Stimulated activated CD4-positive, alpha-beta T cell treated with anti-CD3 and anti-CD28 coated beads, Interleukin-4, amount 100 ng/mL, for 1 hour (primary cell): ENCODE measurements at regions not wholly inside any gene's neighbourhood (a gene's known extent, or its start where the extent isn't known, plus 50 kb on each side); places are given as distances from the start of the nearest gene placed in this dataset.

ENCODE experiments used
- DNase-seq: peaks from one replicate; pipeline ENCODE4 v3.0.0-alpha.2; 2020

- no peak for DNase-seq
Observed at GRCh38 chr19:30222992-30223865, 149.0 kb upstream of the ZNF536 start.

- no peak for DNase-seq
Observed at GRCh38 chr19:30223866-30224688, 148.1 kb upstream of the ZNF536 start.

DNA sequence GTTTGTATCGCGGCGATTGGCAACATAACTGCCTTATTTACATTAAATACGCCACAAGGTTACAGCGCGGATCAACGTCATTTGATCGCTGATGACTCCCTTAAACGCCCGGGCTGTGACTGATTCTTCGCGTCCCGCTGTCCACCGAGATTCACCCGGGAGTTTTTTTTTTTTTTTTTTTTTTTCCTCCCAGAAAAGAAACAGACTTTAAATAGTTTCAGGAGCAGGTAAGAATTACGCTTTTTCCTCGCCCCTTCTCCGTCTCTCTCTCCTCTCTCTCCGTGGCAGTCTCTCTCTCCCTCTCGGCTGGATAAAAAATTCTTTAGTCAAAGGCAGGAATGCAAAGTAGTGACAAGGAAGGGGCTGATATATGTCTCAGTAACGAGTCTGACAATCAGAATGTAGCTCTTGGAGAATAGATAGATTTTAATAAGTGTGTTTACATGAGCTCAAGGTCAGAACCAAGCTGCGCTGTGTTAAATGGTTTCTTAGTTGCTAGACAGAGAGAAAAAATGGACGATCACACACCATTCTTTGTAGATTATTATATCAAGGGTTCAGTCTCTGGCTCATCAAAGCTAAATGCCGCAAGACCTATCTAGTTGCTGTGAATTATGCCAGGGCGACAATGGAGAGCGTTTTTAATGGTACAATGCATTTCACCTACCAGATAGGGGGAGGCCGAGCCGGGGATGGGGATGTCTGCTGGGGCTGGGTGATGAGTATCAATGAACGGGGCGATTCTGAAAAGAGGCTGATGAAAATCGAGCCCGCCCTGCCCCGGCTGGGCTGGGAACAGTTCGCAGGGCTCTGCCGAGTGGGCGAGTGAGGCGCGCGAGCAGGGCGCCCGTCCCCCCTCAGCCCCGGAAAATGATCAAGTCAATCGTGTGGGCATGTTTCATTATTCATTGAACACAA lies 147.2 kb upstream of the ZNF536 start:
- DNase-seq = no peak

DNA sequence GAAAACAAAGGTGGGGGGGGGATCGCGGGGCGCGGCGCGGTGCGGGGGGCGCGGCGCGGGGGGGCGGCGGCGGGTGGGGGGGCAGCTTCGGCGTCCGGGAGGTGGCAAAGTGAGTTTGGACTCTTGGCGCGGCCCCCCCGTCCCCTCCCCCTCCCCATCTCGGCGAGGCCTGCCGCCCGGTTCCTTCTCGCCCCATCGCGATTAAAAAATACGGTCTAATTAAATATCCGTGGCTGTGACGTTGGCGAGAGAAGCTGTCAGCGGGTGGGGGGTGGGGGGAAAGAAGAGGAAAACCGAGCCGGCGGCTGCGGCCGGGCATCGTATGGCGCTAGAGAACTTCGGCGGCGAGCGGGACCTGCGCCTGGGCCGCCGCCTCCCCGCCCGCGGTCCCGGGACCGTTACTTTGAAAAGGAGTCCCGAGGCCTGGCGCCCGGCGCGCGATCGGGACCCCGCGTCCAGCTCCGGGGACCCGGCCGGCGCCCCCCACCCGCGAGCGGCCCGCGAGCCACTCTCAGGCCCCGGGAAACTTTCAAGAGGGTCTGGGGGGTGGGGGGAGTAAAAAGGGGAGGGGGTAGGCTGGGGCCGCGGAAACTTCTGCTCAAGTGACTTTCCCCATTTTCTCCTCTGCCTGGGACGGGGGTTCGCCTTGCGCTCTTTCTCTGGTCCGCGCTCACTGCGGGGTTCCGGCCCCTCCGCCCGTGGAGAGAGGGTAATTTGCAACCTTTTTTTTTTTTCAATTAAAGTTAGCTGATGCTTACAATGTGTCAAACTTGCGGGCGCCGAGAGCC lies 146.3 kb upstream of the ZNF536 start:
- no peak for DNase-seq

DNA sequence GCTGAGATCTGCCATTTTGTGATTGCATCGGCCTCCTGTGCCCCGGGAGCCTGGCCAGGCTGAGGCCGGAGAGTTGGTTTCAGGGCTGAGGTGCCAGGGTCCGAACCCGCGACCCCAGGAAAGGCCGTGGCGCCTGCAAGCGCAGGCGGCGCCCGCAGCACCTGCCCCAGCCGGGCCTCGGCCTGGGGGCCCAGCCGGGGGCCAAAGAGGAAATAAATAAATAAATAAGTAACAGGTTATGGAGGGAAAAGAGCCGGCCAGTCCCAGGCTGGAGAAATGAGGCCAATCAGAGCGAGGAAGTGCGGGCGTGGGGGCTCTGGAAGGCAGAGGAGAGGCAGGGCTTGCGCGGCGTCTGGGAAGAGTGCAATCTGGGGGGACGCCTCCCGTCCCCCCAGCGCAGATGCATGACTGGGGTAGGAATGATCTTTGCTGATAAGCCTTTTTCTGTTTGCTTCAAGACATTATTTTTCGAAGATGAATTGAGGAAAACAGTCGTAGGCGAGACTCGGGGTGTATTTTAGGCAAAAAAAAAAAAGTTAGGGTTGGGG lies 145.6 kb upstream of the ZNF536 start:
- DNase-seq = no peak

DNA sequence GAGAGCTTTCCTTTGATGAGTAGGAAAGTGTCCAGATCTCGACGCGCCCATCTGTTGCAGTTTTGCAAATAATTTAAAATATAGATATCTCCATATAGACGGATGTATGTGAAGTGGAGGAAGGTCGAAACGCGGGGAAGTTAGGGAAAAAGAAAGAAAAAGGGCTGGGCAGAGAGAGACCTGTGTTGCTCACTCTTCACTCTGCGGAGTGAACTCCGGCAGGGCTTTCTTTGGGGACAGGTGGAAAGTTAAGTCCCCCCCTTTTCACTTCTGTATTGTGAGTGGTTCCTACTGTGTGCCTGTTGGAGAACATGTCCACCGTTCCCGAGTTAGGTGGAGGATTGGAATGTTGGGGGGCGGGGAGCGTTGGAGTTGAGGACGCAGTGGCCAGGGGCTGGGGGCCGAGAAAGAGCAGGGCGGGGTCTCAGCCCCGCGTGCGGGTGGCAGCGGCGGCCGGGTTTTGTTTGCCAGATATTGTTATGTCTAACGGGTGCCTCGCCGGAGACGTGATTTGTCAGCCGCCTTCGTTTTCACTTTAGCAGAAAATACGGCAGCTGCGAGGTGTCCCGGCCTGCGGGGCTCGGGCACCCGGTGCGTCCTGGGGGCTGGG lies 145.1 kb upstream of the ZNF536 start:
- no peak for DNase-seq

DNA sequence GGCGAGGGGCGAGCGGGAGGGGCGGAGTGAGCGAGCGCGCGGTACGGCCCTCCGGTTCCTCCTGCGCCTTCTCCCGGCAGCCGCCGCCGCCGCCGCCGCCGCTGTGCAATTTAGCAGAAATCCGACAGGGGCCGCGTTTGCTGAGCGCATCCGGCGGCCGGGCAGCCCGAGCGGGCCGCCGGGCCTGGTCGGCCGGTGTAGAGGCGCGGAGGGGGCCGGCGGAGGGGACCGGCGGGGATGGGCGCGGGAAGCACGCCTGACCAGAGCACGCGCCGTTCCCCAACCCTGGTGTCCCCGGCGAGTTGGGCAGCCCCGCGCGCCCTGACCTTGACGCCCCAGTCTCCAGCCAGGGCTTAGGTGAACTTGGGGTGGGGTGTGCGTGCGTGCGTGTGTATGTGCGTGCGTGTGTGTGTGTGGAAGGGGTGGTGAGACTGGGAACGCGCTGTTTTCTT lies 144.5 kb upstream of the ZNF536 start:
- peak; percentile 54 for DNase-seq

DNA sequence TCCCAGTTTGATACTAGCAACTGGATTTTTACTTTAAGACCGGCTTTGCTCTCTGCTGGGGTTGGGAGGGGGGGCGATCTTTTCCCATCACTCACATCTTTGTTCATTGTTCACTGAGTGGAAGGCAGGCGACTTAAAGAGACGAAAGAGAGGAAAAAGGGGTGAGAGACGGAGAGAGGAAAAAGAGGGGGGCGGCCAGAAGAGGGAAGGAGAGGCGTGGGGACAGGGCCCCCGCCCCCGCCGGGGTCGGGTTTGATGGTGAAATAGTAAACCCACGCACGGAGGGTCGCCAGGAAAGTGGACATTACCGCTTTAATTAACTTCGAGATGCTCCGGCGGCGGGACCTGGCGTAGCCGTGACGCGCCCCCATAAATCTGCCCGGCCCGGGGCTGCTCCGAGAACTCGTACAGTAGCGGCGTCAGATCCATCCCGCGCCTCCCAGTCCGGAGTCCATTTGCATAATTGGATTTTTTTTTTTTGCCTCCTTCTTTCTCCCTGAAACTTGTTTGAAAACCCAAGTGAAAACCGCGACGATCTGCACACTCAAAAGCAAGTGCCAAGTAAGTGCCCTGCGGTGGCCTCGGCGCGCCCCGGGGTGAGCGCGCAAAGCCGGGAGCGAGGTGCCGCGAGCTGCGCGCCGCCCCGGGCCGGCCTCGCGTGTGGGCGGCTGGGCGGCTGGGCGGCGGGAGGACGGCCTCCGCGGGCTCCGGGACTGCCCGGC lies 143.9 kb upstream of the ZNF536 start:
- no peak for DNase-seq

DNA sequence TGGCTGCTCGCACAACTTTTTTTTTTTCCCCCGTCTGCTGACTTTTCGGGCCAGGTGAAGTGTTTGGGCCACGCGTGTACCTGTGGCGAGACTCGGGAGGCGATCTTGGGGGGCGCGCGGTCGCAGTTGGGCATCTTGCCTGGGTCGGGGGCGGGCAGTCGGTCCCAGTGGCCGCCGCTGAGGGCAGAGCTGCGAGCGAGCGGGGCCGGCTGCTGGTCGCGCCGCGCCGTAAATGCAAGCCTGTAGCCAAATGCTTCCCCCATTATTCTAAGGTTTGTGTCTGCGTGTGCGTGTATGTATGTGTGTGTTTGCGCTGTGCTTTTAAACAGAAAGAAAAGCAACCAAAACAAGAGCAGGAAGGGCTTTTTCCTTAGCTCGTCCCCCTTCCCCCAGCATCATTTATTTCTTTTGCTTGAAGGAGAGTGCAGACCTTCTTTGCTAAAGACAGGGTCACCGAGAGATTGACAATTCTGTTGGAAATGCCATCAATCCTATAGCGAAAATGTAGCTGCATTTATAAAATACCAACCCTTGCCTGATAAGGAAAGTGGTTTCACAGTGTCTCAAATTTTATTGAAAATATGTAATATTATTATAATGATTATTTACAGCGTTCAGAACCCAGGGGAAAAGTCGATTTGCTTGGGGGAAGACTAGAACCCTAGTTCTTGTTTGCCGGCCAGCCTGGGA lies 143.2 kb upstream of the ZNF536 start:
- no peak for DNase-seq

DNA sequence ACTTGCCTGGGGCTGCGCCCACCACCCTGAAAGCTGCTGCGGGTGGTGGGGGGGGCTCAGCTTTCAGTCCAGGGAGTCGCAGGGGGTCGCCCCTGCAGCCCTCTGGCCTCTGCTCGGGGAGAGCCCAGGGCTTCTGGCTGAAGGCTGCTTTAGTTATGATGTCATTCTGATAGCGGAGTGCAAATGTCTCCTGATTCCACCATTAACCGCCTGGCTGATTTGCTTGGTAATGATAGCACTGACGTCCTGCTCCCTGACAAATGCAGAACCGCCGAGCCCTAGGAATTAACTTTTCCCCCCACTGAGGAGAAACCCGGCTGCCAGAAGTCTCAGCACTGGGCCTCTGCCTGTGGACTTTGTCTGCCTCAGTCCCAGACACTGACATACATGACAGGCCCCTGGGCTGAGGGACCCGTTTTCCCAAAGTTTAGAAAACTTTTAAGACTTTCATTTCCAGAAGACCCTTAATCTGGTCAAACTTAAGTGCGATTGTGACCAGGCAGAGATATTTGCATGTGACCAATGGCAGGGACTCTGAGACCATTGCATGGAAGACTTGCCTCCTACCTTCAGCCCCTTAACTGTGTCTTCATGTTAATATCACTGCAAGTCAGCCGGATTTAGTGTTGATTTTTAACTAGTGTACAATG lies 142.5 kb upstream of the ZNF536 start:
- DNase-seq = no peak

DNA sequence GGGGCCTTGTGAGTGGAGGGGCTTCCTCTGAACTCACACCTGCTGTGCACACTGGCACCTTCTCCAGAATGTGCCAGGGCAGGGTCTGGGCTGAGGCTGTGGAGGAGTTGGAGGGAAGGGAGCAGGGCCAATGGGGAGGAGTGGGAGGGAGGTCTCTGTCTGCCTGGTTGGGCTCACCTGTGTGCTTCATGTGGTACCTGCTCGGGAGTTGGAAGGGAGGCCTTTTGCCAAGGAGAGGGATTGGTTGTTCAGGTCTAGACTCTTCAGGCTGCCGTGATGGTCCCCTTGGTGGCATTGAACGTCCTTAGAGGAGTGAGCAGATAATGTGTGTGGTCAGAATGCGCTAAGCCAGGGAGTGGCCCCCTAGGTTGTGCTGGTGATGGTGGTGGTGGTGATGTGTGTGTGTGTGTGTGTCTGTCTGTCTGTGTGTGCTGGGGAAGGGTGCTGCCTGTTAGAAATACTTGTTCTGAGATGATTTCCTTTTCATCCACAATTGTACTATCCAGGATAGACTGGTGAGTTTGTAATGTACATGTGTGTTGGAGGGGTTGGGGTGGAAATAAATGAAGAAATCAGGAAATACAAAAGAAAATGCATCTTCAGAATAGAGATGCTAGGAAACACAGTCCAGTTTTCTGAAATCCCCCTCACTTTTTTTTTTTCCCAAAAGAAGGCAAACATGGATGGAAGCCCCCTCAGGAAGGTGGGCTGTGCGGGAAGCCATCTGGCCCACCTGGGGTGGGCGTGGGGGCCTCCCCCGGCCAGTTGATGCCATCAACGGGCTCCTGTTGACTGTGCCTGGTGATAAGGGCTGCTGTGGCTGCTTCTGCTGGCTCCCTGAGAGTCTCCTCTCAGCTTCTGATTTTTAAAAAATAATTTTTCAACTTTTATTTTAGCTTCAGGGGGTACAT lies 140.5 kb upstream of the ZNF536 start:
- DNase-seq = no peak

DNA sequence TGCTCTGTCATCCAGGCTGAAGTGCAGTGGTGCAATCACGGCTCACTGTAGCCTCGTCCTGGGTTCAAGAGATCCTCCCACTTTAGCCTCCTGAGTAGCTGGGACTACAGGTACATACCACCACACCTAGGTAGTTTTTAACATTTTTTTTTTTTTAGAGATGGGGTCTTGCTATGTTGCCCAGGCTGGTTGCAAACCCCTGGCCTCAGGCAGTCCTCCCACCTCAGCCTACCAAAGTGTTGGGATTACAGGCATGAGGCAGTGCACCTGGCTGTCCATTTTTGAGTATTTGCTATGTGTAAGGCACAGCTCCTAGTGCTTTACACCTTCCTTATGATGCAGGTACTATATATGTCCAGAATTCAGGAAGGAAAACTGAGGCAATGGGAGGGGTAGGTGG lies 138.8 kb upstream of the ZNF536 start:
- DNase-seq = no peak

DNA sequence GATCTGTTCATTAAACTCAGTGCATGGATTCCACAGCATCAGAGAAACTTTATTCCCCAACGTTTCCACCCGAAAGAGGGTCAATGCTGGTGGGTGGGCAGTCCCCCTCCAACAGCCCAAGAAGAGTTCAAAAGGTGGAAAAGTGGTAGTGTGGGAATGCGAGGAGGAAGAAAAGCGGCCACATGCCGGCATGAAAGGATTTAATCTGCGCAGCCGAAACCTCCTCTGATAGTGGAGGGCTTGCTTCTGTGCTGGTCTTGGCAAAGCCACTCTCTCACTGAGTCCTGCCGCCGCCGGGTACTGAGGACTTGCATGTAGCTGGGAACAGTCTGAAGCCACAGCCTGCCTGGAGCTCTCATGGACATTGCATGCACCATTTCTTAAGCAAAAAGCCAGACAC lies 136.2 kb upstream of the ZNF536 start:
- DNase-seq = no peak

GRCh38 chr19:30236587-30236986 lies 135.6 kb upstream of the ZNF536 start:
- no peak for DNase-seq

DNA sequence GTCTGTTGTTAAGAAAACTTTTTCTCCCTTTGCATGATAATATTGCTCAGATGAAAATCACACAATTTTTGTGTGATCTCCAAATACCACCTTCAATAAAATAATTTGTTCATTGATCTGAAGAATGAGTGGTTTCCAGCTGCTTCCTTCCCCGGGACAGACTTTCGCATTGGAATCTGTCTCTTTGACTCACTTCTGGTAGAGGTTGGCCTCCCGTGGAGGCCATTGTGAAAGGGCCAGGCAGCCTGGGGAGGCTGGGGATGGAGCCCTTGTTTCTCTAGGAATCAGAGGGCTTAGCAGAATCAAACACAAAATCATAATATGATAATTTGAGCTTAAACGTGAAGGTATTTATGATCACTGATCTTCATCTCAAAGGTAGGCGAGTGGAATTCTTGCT lies 135.0 kb upstream of the ZNF536 start:
- no peak for DNase-seq

- DNase-seq = no peak
Observed at GRCh38 chr19:30240904-30241695, 131.1 kb upstream of the ZNF536 start.

DNA sequence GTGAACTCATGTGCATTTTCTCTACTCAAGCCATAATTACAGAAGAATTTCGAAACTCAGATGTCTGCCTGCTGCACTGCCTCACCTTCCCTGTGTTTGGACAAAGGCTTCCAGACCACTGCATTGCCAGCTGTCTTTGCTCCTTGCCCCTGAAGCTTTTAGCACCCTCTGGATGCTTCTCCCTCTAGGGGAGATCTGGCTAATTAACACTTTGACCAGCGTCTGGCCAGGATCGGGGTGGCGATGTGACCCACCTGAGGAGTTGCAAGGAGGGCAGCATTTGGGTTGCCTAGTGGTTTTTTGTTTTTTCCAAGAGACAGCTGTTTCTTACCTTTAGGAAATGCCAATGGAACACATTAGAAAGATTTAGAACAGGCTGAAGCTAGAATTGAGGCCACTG lies 127.7 kb upstream of the ZNF536 start:
- no peak for DNase-seq
